Osteocyte (in vitro differentiated cells): ENCODE measurements at regions not wholly inside any gene's neighbourhood (a gene's known extent, or its start where the extent isn't known, plus 50 kb on each side); places are given as distances from the start of the nearest gene placed in this dataset.
A peak's percentile ranks its signal among the peaks of the same experiment; 100 is the strongest.

Experiments used
- DNase-seq: peaks from one replicate; pipeline ENCODE4 v3.0.0; 2021; ENCODE audit warnings: mixed read lengths; ENCODE audit not compliant: unreplicated experiment; ENCODE audit errors: extremely low spot score
- H3K27ac Mint-ChIP-seq: one replicate; pipeline ENCODE4 v1.8.0; 2021; ENCODE audit warnings: mild to moderate bottlenecking, mixed read lengths; ENCODE audit not compliant: unreplicated experiment
- H3K27me3 Mint-ChIP-seq: one replicate; pipeline ENCODE4 v1.8.0; 2021; ENCODE audit warnings: mixed read lengths; ENCODE audit not compliant: unreplicated experiment
- H3K36me3 Mint-ChIP-seq: one replicate; pipeline ENCODE4 v1.8.0; 2021; ENCODE audit warnings: mixed read lengths; ENCODE audit not compliant: unreplicated experiment
- H3K4me1 Mint-ChIP-seq: one replicate; pipeline ENCODE4 v1.8.0; 2021; ENCODE audit warnings: mixed read lengths; ENCODE audit not compliant: unreplicated experiment
- H3K4me3 Mint-ChIP-seq: one replicate; pipeline ENCODE4 v1.8.0; 2021; ENCODE audit warnings: mild to moderate bottlenecking, moderate library complexity, mixed read lengths; ENCODE audit not compliant: unreplicated experiment
- H3K9me3 Mint-ChIP-seq: one replicate; pipeline ENCODE4 v1.8.0; 2021; ENCODE audit warnings: mixed read lengths; ENCODE audit not compliant: unreplicated experiment
- TF ChIP-seq, protein P1 (sequence below): fragments of 200-600 bp; sonication (generic); IDR thresholded peaks from 2 replicates; pipeline ENCODE4 v1.5.0; 2021; ENCODE audit warnings: antibody characterized with exemption, mild to moderate bottlenecking, moderate library complexity

- Mint-ChIP-seq H3K27ac (no peak overlapping the region), H3K4me1 (no peaks in the 10 kb centered on the region), H3K36me3 (no peaks in the 10 kb centered on the region), H3K27me3 (peaks cover 5% of the 10 kb centered on the region), H3K9me3 (peaks cover 10% of the 10 kb centered on the region), H3K4me3 (no peak overlapping the region)
- TF ChIP-seq, protein P1, sequence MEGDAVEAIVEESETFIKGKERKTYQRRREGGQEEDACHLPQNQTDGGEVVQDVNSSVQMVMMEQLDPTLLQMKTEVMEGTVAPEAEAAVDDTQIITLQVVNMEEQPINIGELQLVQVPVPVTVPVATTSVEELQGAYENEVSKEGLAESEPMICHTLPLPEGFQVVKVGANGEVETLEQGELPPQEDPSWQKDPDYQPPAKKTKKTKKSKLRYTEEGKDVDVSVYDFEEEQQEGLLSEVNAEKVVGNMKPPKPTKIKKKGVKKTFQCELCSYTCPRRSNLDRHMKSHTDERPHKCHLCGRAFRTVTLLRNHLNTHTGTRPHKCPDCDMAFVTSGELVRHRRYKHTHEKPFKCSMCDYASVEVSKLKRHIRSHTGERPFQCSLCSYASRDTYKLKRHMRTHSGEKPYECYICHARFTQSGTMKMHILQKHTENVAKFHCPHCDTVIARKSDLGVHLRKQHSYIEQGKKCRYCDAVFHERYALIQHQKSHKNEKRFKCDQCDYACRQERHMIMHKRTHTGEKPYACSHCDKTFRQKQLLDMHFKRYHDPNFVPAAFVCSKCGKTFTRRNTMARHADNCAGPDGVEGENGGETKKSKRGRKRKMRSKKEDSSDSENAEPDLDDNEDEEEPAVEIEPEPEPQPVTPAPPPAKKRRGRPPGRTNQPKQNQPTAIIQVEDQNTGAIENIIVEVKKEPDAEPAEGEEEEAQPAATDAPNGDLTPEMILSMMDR, result peak; percentile 19
- no peak for DNase-seq
Measured at GRCh38 chr3:80526153-80526552, 758.4 kb upstream of the ROBO1 start.

DNA sequence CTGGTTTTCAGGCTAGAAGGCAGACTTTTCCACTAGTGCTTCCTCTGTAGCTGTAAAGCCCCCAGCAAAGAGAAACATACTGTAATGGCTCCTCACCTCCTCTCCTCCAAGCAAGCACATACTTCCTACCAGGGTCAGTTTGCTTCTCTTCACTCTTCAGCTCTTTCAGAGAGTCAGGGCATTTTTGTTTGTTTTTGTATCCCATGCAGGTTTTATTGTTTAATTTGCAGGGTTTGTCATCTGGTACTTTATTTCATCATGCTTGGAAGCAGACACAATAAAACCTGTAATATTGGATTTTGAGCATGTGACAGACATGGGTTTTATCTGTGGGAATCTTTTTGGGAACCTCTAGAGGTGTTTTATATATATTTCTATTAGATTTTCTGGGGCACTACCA, 753.3 kb upstream of the ROBO1 start:
- no peak for DNase-seq
- Mint-ChIP-seq H3K4me3 (no peak overlapping the region), H3K36me3 (no peaks in the 10 kb centered on the region), H3K27me3 (peaks cover 6% of the 10 kb centered on the region), H3K9me3 (no peaks in the 10 kb centered on the region), H3K4me1 (no peaks in the 10 kb centered on the region), H3K27ac (no peak overlapping the region)
- TF ChIP-seq, protein P1, result no peak

- Mint-ChIP-seq H3K4me1 (no peaks in the 10 kb centered on the region), H3K4me3 (no peak overlapping the region), H3K27me3 (peaks cover 11% of the 10 kb centered on the region), H3K9me3 (no peaks in the 10 kb centered on the region), H3K36me3 (no peaks in the 10 kb centered on the region), H3K27ac (no peak overlapping the region)
- TF ChIP-seq, protein P1, result no peak
- DNase-seq, result no peak
Measured at GRCh38 chr3:80519436-80519835, 751.6 kb upstream of the ROBO1 start.

- H3K9me3 Mint-ChIP-seq, result no peaks in the 10 kb centered on the region
- no peak overlapping the region for H3K27ac Mint-ChIP-seq
- no peaks in the 10 kb centered on the region for H3K36me3 Mint-ChIP-seq
- peaks cover 14% of the 10 kb centered on the region for H3K27me3 Mint-ChIP-seq
- no peak overlapping the region for H3K4me3 Mint-ChIP-seq
- no peaks in the 10 kb centered on the region for H3K4me1 Mint-ChIP-seq
- DNase-seq, result no peak
- TF ChIP-seq, protein P1, result no peak
Measured at GRCh38 chr3:80496452-80496851, 728.7 kb upstream of the ROBO1 start.

GRCh38 chr3:80492162-80492561, 724.4 kb upstream of the ROBO1 start:
- H3K36me3 Mint-ChIP-seq, result no peaks in the 10 kb centered on the region
- DNase-seq, result no peak
- H3K27ac Mint-ChIP-seq, result no peak overlapping the region
- no peak overlapping the region for H3K4me3 Mint-ChIP-seq
- peaks cover 20% of the 10 kb centered on the region for H3K27me3 Mint-ChIP-seq
- no peaks in the 10 kb centered on the region for H3K9me3 Mint-ChIP-seq
- TF ChIP-seq, protein P1, result no peak
- H3K4me1 Mint-ChIP-seq, result no peaks in the 10 kb centered on the region
